Esophagus muscularis mucosa (tissue), 4 donors: ENCODE measurements at regions not wholly inside any gene's neighbourhood (a gene's known extent, or its start where the extent isn't known, plus 50 kb on each side); places are given as distances from the start of the nearest gene placed in this dataset.

ENCODE experiments used
- CTCF ChIP-seq, 3 experiments: fragments of 200-600 bp in 2 of 3; fragments of 450-650 bp in 1 of 3; sonication (generic) in 2 of 3; IDR thresholded peaks; one replicate each; pipeline ENCODE4 v1.5.1; 2017 to 2019; ENCODE audit warnings: antibody characterized with exemption in 3 of 3, mild to moderate bottlenecking in 2 of 3, moderate library complexity in 1 of 3
- EP300 ChIP-seq: sonication (generic); formaldehyde crosslinking; IDR thresholded peaks from one replicate; pipeline ENCODE4 v1.6.1; 2017; ENCODE audit warnings: antibody characterized with exemption
- POLR2A ChIP-seq: fragments of 450-650 bp; IDR thresholded peaks from one replicate; pipeline ENCODE4 v1.6.1; 2017; ENCODE audit warnings: antibody characterized with exemption, moderate library complexity, mild to moderate bottlenecking, low read depth
- POLR2AphosphoS5 ChIP-seq, 2 donors: sonication (generic); formaldehyde crosslinking; IDR thresholded peaks; one replicate each; pipeline ENCODE4 v1.6.1; 2017; ENCODE audit warnings: antibody characterized with exemption in 2 of 2

GRCh38 chr1:98084188-98084587 is 163.4 kb upstream of the DPYD start:
- TF ChIP-seq CTCF (IDR thresholded peaks at IDR 0.05) (no peak), POLR2AphosphoS5 (IDR thresholded peaks at IDR 0.05) (no peak), POLR2A (no peak), EP300 (no peak)
